HFF-Myc (cell line): ENCODE measurements at regions not wholly inside any gene's neighbourhood (a gene's known extent, or its start where the extent isn't known, plus 50 kb on each side); places are given as distances from the start of the nearest gene placed in this dataset.

Experiments used
- DNase-seq: peaks from one replicate; pipeline ENCODE4 v3.0.0-alpha.2; 2011; ENCODE audit warnings: low read depth; ENCODE audit errors: extremely low read depth
- H3K4me3 ChIP-seq: replicated peaks from 2 replicates; pipeline ENCODE4 v1.5.1; 2011; ENCODE audit warnings: low read depth, mild to moderate bottlenecking, control low read depth, low read length
- TF ChIP-seq, protein P1 (sequence below): IDR thresholded peaks from 2 replicates; pipeline ENCODE4 v1.5.1; 2012; ENCODE audit warnings: mild to moderate bottlenecking, low read depth, low read length, control low read depth; ENCODE audit errors: missing control alignments

DNA sequence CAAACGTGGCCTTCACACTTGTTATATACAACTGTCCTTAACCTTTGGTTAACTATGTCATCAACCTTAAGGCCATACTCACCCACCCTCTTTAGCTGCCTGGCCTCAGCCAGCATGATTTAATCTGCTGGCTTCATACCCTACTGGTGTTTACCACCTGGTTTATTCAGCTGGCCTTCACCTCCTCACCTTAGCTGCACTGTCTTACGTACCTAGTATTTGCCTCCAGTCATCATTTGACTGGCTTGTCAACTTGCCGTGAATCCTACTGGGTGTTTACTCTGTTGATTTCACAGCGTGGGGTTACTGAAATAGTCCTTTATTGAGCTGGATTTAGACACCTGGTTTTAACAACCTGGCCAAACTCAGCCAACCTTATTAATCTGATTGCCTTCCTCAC lies 102.8 kb downstream of the IL12A start:
- no peak for DNase-seq
- H3K4me3 ChIP-seq: no peak overlapping the region
- TF ChIP-seq, protein P1, sequence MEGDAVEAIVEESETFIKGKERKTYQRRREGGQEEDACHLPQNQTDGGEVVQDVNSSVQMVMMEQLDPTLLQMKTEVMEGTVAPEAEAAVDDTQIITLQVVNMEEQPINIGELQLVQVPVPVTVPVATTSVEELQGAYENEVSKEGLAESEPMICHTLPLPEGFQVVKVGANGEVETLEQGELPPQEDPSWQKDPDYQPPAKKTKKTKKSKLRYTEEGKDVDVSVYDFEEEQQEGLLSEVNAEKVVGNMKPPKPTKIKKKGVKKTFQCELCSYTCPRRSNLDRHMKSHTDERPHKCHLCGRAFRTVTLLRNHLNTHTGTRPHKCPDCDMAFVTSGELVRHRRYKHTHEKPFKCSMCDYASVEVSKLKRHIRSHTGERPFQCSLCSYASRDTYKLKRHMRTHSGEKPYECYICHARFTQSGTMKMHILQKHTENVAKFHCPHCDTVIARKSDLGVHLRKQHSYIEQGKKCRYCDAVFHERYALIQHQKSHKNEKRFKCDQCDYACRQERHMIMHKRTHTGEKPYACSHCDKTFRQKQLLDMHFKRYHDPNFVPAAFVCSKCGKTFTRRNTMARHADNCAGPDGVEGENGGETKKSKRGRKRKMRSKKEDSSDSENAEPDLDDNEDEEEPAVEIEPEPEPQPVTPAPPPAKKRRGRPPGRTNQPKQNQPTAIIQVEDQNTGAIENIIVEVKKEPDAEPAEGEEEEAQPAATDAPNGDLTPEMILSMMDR: no peak

DNA sequence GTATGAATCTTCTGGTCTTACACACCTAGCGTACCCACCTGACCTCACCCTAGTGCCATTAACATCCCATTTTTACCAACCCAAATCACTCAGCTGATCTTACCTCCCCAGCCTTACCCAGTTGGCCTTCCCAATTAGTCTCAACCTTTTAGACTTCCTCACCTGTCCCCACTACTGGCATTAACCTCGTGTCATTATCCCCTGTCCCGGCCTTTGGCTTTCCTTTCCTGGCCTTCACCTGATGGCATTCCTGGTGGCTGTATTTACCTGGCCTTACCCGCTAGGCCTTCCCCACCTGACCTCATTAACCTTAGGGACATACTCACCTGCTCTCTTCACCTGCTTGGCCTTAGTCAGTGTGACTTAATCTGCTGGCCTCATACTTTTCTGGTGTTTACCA lies 104.1 kb downstream of the IL12A start:
- H3K4me3 ChIP-seq: no peak overlapping the region
- TF ChIP-seq, protein P1: no peak

GRCh38 chr3:160094562-160094961 lies 105.9 kb downstream of the IL12A start:
- TF ChIP-seq, protein P1: no peak
- no peak overlapping the region for H3K4me3 ChIP-seq
- no peak for DNase-seq

More for the DNA sequence above, 104.1 kb downstream of the IL12A start:
- no peak for DNase-seq

GRCh38 chr3:160097478-160097877 lies 108.8 kb downstream of the IL12A start:
- DNase-seq: no peak
- TF ChIP-seq, protein P1: no peak
- H3K4me3 ChIP-seq: no peak overlapping the region

DNA sequence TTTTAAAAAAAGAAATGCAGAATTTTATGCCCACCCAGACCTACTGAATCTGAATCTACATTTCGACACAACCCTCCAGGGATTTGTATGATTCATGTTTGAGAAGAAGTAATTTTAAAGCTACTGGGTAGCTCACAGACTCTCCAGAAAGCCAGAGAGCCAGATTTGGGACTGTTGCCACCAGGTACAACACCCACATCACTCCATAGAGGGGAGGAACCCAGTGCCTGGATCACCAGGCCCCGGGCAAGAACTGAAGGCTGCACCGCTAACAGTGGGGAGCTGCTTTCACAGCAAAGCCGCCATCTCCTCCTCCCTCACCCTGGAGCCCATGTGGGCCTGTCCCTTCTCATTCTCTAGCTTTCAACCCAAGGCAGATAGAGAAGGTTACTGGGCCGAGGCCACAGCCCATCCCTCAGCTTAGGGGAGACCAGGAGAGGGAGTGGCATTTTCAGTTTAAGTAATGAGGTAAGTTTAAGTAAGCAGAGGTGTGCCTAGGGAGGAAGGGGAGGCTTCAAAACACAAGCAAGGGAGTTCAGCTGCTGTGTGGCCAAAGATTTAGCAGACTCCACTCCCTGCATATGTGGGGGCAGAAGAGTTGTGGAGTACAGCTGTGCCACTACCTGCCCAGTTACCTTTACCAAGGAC lies 109.8 kb downstream of the IL12A start:
- TF ChIP-seq, protein P1: no peak

DNA sequence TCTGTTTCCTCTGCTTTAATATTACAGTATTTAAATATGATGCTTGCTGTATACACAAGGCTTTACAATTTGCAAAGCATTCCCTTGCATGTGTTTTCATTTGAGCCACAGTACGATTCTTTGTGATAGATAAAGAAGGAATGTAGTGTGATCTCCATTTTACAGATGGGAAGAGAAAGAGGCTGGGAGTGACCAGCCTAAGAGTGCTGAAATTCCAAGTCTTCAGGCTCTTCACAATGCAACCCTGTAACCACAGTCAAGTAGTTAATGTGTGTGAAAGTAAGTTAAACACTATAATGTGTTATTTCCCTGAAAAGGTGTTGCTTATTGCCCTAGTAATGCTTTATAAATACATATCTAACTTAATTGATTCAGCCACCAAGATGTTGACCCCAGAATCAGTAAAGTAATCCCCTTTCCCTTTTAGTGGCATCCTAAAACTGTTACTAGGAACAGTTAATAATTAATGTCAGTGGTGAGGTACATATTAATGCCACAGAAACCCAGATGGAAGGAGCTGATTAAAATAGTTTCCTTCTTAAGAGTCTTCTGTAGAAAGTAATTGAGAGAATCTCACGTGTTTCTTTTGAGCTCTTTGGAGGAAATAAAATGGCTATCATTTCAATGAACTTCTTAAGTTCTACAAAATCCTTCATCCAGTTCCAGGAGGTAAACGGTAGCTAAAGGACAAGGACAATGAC lies 110.4 kb downstream of the IL12A start:
- no peak overlapping the region for H3K4me3 ChIP-seq
- TF ChIP-seq, protein P1: no peak
- DNase-seq: no peak

More for the DNA sequence above, 109.8 kb downstream of the IL12A start:
- no peak for DNase-seq
- no peak overlapping the region for H3K4me3 ChIP-seq

DNA sequence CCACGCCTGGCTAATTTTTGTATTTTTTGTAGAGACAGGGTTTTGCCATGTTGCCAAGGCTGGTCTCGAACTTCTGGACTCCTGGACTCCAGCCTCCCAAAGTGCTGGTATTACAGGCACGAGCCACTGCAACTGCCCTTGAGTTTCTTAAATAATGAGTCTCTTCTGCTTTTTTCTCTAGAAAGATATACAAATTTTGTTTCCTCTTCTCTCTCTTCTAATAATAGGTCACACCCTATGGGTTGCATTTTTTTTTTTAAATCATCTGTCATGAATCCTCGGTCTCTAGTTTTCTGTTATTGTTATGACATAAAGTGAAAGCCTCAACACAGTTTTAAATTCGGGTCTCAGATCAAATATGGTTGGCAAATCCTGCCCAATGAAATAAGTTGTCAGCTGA lies 111.2 kb downstream of the IL12A start:
- H3K4me3 ChIP-seq: no peak overlapping the region
- no peak for DNase-seq
- TF ChIP-seq, protein P1: no peak
